Activated naive CD4-positive, alpha-beta T cell treated with anti-CD3 and anti-CD28 coated beads for 36 hours (primary cell): ENCODE measurements at regions not wholly inside any gene's neighbourhood (a gene's known extent, or its start where the extent isn't known, plus 50 kb on each side); places are given as distances from the start of the nearest gene placed in this dataset.

Experiments
- CTCF ChIA-PET: fragments of 350-600 bp; sonication (Branson Sonifier 250); formaldehyde crosslinking; loops from one replicate; lab custom pipeline; 2021; ENCODE audit warnings: antibody characterized with exemption; lab: Charles Lee
- DNase-seq: peaks from one replicate; pipeline ENCODE4 v3.0.0-alpha.2; 2020
- H3K27ac Mint-ChIP-seq: one replicate; pipeline ENCODE4 v1.8.0; 2021; ENCODE audit warnings: mild to moderate bottlenecking, mixed read lengths
- H3K27me3 Mint-ChIP-seq: one replicate; pipeline ENCODE4 v1.8.0; 2021; ENCODE audit warnings: low read depth, mixed read lengths
- H3K36me3 Mint-ChIP-seq: one replicate; pipeline ENCODE4 v1.8.0; 2021; ENCODE audit warnings: low read depth, mixed read lengths
- H3K4me1 Mint-ChIP-seq: one replicate; pipeline ENCODE4 v1.8.0; 2021; ENCODE audit warnings: low read depth, mixed read lengths
- H3K4me3 Mint-ChIP-seq: one replicate; pipeline ENCODE4 v1.8.0; 2021; ENCODE audit warnings: mild to moderate bottlenecking, moderate library complexity, mixed read lengths
- H3K9me3 Mint-ChIP-seq: one replicate; pipeline ENCODE4 v1.8.0; 2021; ENCODE audit warnings: mixed read lengths
- intact Hi-C: fragments of 100-400 bp; cut with micrococcal nuclease; formaldehyde crosslinking; loops from one replicate; pipeline ENCODE4 v1.15.1; 2023

DNA sequence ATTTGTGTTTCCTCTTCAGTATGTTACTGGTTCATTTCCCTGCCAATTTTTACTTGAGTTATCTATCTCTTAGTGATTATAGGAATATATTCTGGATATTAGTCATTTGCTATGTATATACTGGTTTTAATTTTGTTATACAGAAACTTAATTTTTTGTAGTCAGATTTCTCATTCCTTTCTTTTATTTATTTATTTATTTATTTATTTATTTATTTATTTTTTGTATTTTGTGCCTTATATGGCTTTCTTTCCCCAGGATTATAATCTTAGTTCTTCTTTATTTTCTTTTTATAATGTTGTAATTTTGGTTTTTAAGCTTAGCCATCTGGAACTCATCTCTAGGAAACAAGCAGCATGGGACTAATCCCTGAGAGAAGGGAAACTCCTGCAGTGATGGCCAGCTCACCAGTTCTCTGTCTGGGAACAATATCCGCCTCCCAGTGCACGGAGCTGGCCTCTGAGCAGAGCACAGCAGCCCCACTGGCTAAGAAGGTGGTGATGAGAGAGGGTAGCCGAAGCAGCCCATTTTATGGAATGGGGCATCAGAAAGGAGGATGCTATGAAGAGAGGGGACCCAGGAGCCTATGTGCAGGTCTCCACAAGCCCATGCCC lies 54.5 kb upstream of the ADORA2B start:
- intact Hi-C loops, result no loop called here
- no peaks in the 10 kb centered on the region for H3K27me3 Mint-ChIP-seq
- no peaks in the 10 kb centered on the region for H3K9me3 Mint-ChIP-seq
- DNase-seq, result no peak
- peaks cover 20% of the 10 kb centered on the region for H3K4me1 Mint-ChIP-seq
- CTCF ChIA-PET, result interaction anchor here (0.6 kb wide), 1 partner anchor 298 kb away, joined by 7 read pairs; no protein-coding TSS in a partner anchor
- no peak overlapping the region for H3K27ac Mint-ChIP-seq
- H3K36me3 Mint-ChIP-seq, result no peaks in the 10 kb centered on the region
- H3K4me3 Mint-ChIP-seq, result no peak overlapping the region

DNA sequence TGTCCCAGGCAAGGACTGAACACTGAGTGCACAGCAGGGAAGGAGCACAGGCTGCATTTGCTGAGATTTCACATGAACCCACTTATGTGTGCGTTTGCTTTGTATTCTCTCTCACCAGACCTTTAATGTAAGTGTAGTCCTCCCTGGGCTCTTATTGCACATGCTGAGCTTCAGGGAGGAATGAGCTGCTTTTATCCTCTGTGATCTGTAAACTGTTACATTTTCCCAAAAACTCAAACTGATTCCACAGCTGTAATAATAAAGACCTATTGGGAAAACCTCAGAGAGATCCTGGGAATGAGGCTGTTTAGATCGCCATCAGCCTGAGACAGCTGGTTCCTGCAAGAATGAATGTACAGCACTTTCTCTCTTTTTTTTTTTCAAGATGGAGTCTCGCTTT lies 53.6 kb upstream of the ADORA2B start:
- H3K36me3 Mint-ChIP-seq, result no peaks in the 10 kb centered on the region
- CTCF ChIA-PET, result no interaction called here
- intact Hi-C loops, result no loop called here

DNA sequence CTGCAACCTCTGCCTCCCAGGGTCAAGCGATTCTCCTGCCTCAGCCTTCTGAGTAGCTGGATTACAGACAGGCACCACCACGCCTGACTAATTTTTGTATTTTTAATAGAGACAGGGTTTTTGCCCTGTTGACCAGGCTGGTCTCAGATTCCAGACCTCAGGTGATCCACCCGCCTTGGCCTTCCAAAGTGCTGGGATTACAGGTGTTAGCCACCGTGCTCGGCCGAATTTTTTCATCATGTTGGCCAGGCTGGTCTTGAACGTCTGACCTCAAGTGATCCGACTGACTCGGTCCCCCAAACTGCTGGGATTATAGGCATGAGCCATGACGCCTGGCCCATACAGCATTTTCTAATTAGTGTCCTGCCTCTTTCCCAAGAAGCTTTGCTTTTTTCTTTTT lies 52.7 kb upstream of the ADORA2B start:
- peaks cover 11% of the 10 kb centered on the region for H3K4me1 Mint-ChIP-seq
- no peaks in the 10 kb centered on the region for H3K36me3 Mint-ChIP-seq
- no peaks in the 10 kb centered on the region for H3K9me3 Mint-ChIP-seq
- CTCF ChIA-PET, result no interaction called here
- no peaks in the 10 kb centered on the region for H3K27me3 Mint-ChIP-seq
- H3K4me3 Mint-ChIP-seq, result no peak overlapping the region
- no peak overlapping the region for H3K27ac Mint-ChIP-seq
- no peak for DNase-seq
- intact Hi-C loops, result no loop called here

More for the DNA sequence above, 53.6 kb upstream of the ADORA2B start:
- Mint-ChIP-seq H3K27me3 (no peaks in the 10 kb centered on the region), H3K27ac (no peak overlapping the region), H3K4me1 (peaks cover 14% of the 10 kb centered on the region), H3K4me3 (no peak overlapping the region), H3K9me3 (no peaks in the 10 kb centered on the region)
- DNase-seq, result no peak

DNA sequence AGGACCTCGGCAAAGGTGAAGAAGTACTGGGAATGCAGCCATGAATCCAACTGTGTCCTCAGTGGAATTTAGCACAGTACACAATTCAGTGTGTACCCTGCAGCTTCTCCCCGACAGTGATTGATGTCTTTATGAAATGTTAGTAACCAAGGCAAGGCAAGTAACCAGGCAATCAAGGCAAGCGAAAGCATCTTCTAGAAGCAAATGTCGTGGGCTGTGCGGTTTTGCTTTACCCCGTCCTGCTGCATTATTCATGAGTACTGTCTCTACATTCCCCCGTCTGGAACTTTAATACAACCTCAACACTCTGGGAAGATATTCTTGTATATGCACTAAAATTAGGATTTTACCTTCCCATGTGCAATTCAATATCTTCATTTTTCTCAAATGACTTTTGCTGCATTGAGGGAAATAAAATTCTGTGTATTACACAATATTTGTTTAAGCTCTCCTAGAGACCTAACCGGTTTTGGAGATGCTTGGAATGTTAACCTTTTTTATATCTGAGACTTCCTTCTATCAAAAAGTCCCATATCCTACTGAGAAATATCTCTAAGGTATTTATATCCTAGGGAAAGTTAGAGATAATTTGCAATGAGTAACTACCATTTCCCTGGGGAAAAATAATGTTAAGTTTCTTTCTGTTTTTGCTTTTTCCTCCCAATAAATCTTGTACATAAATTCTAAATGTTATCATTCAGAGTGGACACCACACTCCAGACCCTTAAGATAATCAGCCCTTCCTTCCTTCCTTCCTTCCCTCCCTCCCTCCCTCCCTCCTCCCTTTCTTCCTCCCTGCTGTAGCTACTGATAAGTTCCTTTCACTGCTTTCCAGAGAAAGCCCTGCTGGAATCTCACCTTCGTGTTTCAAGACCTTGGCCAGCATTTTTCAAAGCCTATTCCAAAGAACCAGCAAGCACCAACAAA lies 51.9 kb upstream of the ADORA2B start:
- H3K27me3 Mint-ChIP-seq, result no peaks in the 10 kb centered on the region
- H3K27ac Mint-ChIP-seq, result no peak overlapping the region
- CTCF ChIA-PET, result no interaction called here
- intact Hi-C loops, result no loop called here
- H3K4me1 Mint-ChIP-seq, result peaks cover 15% of the 10 kb centered on the region
- H3K36me3 Mint-ChIP-seq, result no peaks in the 10 kb centered on the region
- DNase-seq, result no peak
- no peaks in the 10 kb centered on the region for H3K9me3 Mint-ChIP-seq
- H3K4me3 Mint-ChIP-seq, result no peak overlapping the region

DNA sequence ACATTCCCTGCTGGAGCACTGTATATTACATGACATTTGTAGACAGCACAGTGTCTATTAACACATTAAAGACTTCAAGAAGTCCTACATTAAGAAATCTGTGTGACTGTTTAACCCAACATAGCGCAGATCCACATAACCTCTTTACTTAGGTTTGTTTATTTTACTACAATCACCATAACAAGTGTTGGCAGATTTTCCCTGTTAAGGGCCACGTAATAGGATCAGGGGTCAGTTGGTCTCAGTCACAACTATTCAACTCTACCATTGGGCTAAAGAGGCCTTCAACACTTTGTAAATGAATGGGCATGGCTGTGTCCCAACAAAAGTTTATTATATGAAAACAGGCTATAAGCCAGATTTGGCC lies 51.3 kb upstream of the ADORA2B start:
- Mint-ChIP-seq H3K27me3 (no peaks in the 10 kb centered on the region), H3K36me3 (no peaks in the 10 kb centered on the region), H3K27ac (no peak overlapping the region), H3K9me3 (no peaks in the 10 kb centered on the region), H3K4me1 (peaks cover 18% of the 10 kb centered on the region), H3K4me3 (no peak overlapping the region)
- intact Hi-C loops, result no loop called here
- CTCF ChIA-PET, result no interaction called here
- no peak for DNase-seq

DNA sequence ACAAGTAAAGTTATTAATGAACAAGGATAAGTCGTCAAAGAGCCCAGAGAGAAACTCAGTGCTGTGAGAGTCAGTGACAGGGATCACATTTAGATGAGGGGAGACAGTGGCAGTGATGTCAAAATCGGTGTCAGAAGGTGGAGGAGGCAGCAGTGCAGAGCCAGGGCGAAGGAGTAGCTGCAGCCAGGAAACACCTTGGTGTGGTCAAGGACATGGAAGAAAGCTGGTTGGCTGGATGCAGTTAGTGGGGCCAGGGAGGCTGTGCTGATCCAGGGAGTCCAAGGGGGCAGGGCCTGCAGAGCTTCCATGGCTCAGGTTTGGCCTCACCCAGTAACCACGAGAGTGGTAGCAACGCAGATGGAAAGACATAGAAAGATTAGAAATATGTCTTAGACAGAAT lies 50.7 kb upstream of the ADORA2B start:
- no peak for DNase-seq
- H3K27ac Mint-ChIP-seq, result no peak overlapping the region
- intact Hi-C loops, result no loop called here
- no peaks in the 10 kb centered on the region for H3K36me3 Mint-ChIP-seq
- H3K9me3 Mint-ChIP-seq, result no peaks in the 10 kb centered on the region
- peaks cover 19% of the 10 kb centered on the region for H3K4me1 Mint-ChIP-seq
- CTCF ChIA-PET, result no interaction called here
- no peak overlapping the region for H3K4me3 Mint-ChIP-seq
- H3K27me3 Mint-ChIP-seq, result no peaks in the 10 kb centered on the region

DNA sequence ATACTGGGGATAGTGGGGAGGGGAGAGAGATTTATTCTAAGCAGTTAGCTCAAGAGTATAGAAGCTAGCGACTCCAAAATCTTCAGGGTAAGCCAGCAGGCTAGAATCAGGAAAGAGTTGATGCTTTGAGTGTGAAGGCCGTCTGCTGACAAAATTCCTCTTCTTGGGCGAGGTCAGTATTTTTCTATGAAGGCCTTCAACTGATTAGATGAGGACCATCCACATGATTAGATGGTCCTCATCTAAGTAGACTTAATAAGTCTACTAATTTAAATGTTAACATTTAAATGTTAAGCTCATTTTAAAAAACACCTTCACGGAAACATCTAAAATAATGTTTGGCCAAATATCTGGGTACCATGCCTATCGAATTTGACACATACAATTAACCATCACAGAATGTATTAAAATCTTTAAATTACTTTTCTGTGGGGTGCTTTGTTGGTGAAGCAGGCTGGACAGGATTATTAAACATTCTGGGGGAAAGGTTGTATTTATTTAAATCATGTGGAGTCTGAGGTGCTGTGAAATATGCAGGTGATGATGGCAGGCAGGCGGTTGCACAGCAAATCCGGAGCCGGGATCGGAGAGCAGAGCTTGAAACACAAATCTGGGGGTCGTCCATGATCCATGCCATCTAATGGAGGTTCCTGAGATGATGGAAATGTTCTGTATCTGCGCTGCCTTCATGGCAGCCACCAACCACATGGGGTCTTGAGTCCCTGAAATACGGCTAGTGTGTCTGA lies 49.8 kb upstream of the ADORA2B start:
- CTCF ChIA-PET, result no interaction called here

More for the DNA sequence above, 49.8 kb upstream of the ADORA2B start:
- Mint-ChIP-seq H3K36me3 (no peaks in the 10 kb centered on the region), H3K4me1 (peaks cover 19% of the 10 kb centered on the region), H3K9me3 (no peaks in the 10 kb centered on the region), H3K27me3 (no peaks in the 10 kb centered on the region), H3K27ac (no peak overlapping the region), H3K4me3 (no peak overlapping the region)
- no peak for DNase-seq
- intact Hi-C loops, result no loop called here
